ENCODE measurements at regions not wholly inside any gene's neighbourhood (a gene's known extent, or its start where the extent isn't known, plus 50 kb on each side); places are given as distances from the start of the nearest gene placed in this dataset.

GRCh38 chr11:122339436-122340060, 223.5 kb upstream of the BLID start:
- WGBS: 83% methylated on average over 2 of the region's 2 CpGs
- no peak for TF ChIP-seq TAF1 (conservative IDR thresholded peaks at IDR 0.05)
- no peak for TF ChIP-seq NR2F2 (IDR thresholded peaks at IDR 0.05)
- no peak for TF ChIP-seq YY1 (IDR thresholded peaks at IDR 0.05)
- no peak for TF ChIP-seq HNF4A (conservative IDR thresholded peaks at IDR 0.05)
- no peak for TF ChIP-seq GABPA (IDR thresholded peaks at IDR 0.05 in 1 of 2, conservative IDR thresholded peaks at IDR 0.05 in 1 of 2)
- TF ChIP-seq MAX (IDR thresholded peaks at IDR 0.05): no peak
- no peak for TF ChIP-seq ZBTB33 (IDR thresholded peaks at IDR 0.05)
- no peak for TF ChIP-seq HNF4G (IDR thresholded peaks at IDR 0.05)
- TF ChIP-seq SP1 (IDR thresholded peaks at IDR 0.05): no peak
- no peak for TF ChIP-seq EGR1 (IDR thresholded peaks at IDR 0.05; ENCODE audit: low read depth in 2 of 2)
- TF ChIP-seq, protein P1, sequence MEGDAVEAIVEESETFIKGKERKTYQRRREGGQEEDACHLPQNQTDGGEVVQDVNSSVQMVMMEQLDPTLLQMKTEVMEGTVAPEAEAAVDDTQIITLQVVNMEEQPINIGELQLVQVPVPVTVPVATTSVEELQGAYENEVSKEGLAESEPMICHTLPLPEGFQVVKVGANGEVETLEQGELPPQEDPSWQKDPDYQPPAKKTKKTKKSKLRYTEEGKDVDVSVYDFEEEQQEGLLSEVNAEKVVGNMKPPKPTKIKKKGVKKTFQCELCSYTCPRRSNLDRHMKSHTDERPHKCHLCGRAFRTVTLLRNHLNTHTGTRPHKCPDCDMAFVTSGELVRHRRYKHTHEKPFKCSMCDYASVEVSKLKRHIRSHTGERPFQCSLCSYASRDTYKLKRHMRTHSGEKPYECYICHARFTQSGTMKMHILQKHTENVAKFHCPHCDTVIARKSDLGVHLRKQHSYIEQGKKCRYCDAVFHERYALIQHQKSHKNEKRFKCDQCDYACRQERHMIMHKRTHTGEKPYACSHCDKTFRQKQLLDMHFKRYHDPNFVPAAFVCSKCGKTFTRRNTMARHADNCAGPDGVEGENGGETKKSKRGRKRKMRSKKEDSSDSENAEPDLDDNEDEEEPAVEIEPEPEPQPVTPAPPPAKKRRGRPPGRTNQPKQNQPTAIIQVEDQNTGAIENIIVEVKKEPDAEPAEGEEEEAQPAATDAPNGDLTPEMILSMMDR (IDR thresholded peaks at IDR 0.05; ENCODE audit: low read depth, low read length, missing input control): no peak
- no peak for TF ChIP-seq REST (IDR thresholded peaks at IDR 0.05)
- TF ChIP-seq FOXA1 (IDR thresholded peaks at IDR 0.05): no peak
- no peak for TF ChIP-seq ATF3 (IDR thresholded peaks at IDR 0.05)
- TF ChIP-seq RAD21 (IDR thresholded peaks at IDR 0.05): no peak
- no peak for TF ChIP-seq JUND (IDR thresholded peaks at IDR 0.05)
- no peak for TF ChIP-seq FOXA2 (IDR thresholded peaks at IDR 0.05)
- no peak for TF ChIP-seq RXRA (IDR thresholded peaks at IDR 0.05)
- H3K4me1 ChIP-seq (ENCODE audit: control insufficient read depth in 4 of 4, insufficient read depth in 4 of 4, low read length in 3 of 4): peaks cover 0 to 10% (median 1%) of the 10 kb centered on the region in 4 donors
- DNase-seq (ENCODE audit: low spot score): no peak
- H3K9ac ChIP-seq (ENCODE audit: low read depth in 1 of 2, low read length in 2 of 2): no peak overlapping the region
- no peaks in the 10 kb centered on the region for H3K27me3 ChIP-seq (ENCODE audit: control insufficient read depth in 4 of 4, insufficient read depth in 4 of 4, low read length in 3 of 4)
- no peak overlapping the region for H3K4me3 ChIP-seq (ENCODE audit: low read depth in 1 of 3, low read length in 3 of 3)
- H3K27ac ChIP-seq (ENCODE audit: low read depth in 1 of 2, low read length in 2 of 2): no peak overlapping the region
- no peaks in the 10 kb centered on the region for H3K9me3 ChIP-seq (ENCODE audit: control insufficient read depth in 4 of 4, low read length in 3 of 4)
- no peaks in the 10 kb centered on the region for H3K36me3 ChIP-seq (ENCODE audit: control insufficient read depth in 4 of 4, insufficient read depth in 3 of 4, low read depth in 1 of 4, low read length in 3 of 4)
